K562 (cell line): ENCODE measurements at regions not wholly inside any gene's neighbourhood (a gene's known extent, or its start where the extent isn't known, plus 50 kb on each side); places are given as distances from the start of the nearest gene placed in this dataset.

Experiments used
- ATAC-seq: fragments of 200-7000 bp; cut with Tn5 transposase; 3 replicates; pipeline ENCODE4 v1.9.1; 2020; ENCODE audit warnings: moderate library complexity
- BruUV-seq: library from RNA; stranded (reverse); fragments of 400-500 nt; replicated peaks from 2 replicates; lab custom pipeline; 2021; lab: Mats Ljungman, UMichigan
- CTCF ChIA-PET: fragments of 300-600 bp; formaldehyde crosslinking; extraction: SDS; loops from one replicate; lab custom pipeline; 2021; ENCODE audit warnings: low intra/inter-chr PET ratio; lab: Yijun Ruan, JAX
- POLR2A ChIA-PET: fragments of 300-600, 350-650 bp; sonication (Branson Sonifier 250); formaldehyde crosslinking; extraction: SDS; loops from one replicate; lab custom pipeline; 2021; ENCODE audit warnings: antibody characterized with exemption, inconsistent platforms; lab: Yijun Ruan, JAX
- DNase-seq, 4 experiments: peaks; one replicate each; pipeline versions ENCODE4 v3.0.0 to v3.0.0-alpha.2; 2011 to 2018; ENCODE audit warnings: low spot score in 3 of 4, mixed read lengths in 3 of 4; ENCODE audit errors: extremely low read depth in 1 of 4
- FAIRE-seq: peaks from 2 replicates; lab custom pipeline; 2011; peaks lifted over from hg19 to GRCh38; lab: Jason Lieb, UNC
- H2AFZ ChIP-seq: 2 replicates; pipeline ENCODE4 v1.6.0; 2011; ENCODE audit warnings: low read depth, low read length, control low read depth, inconsistent platforms
- H3K27ac ChIP-seq: fragments of 200-600 bp; 3 replicates; pipeline ENCODE4 v1.8.0; 2011; ENCODE audit warnings: low read depth, mild to moderate bottlenecking, control low read depth, inconsistent platforms, low read length, moderate library complexity, mixed read lengths; ENCODE audit errors: extremely low read depth
- H3K27me3 ChIP-seq, 2 experiments: fragments of 300-600 bp in 1 of 2; 2 replicates in 1 of 2; 3 replicates in 1 of 2; pipeline versions ENCODE4 v1.6.0 to v1.8.0; 2011; ENCODE audit warnings: inconsistent platforms in 2 of 2, low read length in 2 of 2, mild to moderate bottlenecking in 1 of 2, mixed read lengths in 1 of 2, moderate library complexity in 1 of 2; ENCODE audit not compliant: control insufficient read depth in 2 of 2, insufficient read depth in 2 of 2
- H3K36me3 ChIP-seq: fragments of 300-600 bp; 3 replicates; pipeline ENCODE4 v1.8.0; 2011; ENCODE audit warnings: mild to moderate bottlenecking, low read length, inconsistent platforms; ENCODE audit not compliant: control insufficient read depth, insufficient read depth
- H3K4me1 ChIP-seq, 2 experiments: fragments of 200-600 bp in 1 of 2; replicated peaks in 1 of 2; 2 replicates in 1 of 2; 3 replicates in 1 of 2; pipeline versions ENCODE4 v1.5.1 to v1.8.0; 2011; ENCODE audit warnings: inconsistent platforms in 2 of 2, low read length in 2 of 2, mild to moderate bottlenecking in 1 of 2, mixed read lengths in 1 of 2, moderate library complexity in 1 of 2; ENCODE audit not compliant: control insufficient read depth in 2 of 2, insufficient read depth in 2 of 2
- H3K4me2 ChIP-seq: 2 replicates; pipeline ENCODE4 v1.6.1; 2011; ENCODE audit warnings: low read length, control low read depth, inconsistent platforms, mixed read lengths; ENCODE audit not compliant: insufficient read depth
- H3K4me3 ChIP-seq: fragments of 200-600 bp; sonication (generic), shearing (Covaris generic); 2 replicates; pipeline ENCODE4 v1.5.1; 2016; ENCODE audit warnings: control low read depth, inconsistent platforms
- H3K79me2 ChIP-seq: fragments of 200-600 bp; 3 replicates; pipeline ENCODE4 v1.8.0; 2011; ENCODE audit warnings: low read length, inconsistent platforms; ENCODE audit not compliant: control insufficient read depth, insufficient read depth
- H3K9ac ChIP-seq, 2 experiments: 2 replicates each; pipeline versions ENCODE4 v1.6.0 to v1.6.1; 2011; ENCODE audit warnings: low read depth in 2 of 2, low read length in 2 of 2, control low read depth in 1 of 2, inconsistent platforms in 1 of 2, mild to moderate bottlenecking in 1 of 2, mixed read lengths in 1 of 2; ENCODE audit not compliant: insufficient read depth in 1 of 2
- H3K9me1 ChIP-seq: one replicate; pipeline ENCODE4 v1.6.0; 2011; ENCODE audit warnings: inconsistent platforms, mild to moderate bottlenecking, low read length, moderate library complexity; ENCODE audit not compliant: control insufficient read depth, insufficient read depth
- H3K9me3 ChIP-seq: replicated peaks from 2 replicates; pipeline ENCODE4 v1.5.1; 2011; ENCODE audit warnings: low read depth, low read length, inconsistent platforms; ENCODE audit not compliant: control insufficient read depth, insufficient read depth
- H4K20me1 ChIP-seq: replicated peaks from 2 replicates; pipeline ENCODE4 v1.6.1; 2011; ENCODE audit warnings: low read length, inconsistent platforms, mixed read lengths; ENCODE audit not compliant: control insufficient read depth, insufficient read depth
- BCOR ChIP-seq: fragments of 450-650 bp; IDR thresholded peaks from 2 replicates; pipeline ENCODE4 v1.6.1; 2016
- CBX8 ChIP-seq: fragments of 200-600 bp; sonication (generic); IDR thresholded peaks from 2 replicates; pipeline ENCODE4 v1.6.1; 2012; ENCODE audit warnings: borderline replicate concordance, mixed run types, low read depth, mild to moderate bottlenecking, moderate library complexity, mixed read lengths, low read length, control low read depth, inconsistent platforms; ENCODE audit not compliant: poor library complexity, severe bottlenecking; ENCODE audit errors: extremely low read depth
- HDAC3 ChIP-seq: fragments of 450-650 bp; IDR thresholded peaks from 2 replicates; pipeline ENCODE4 v1.6.1; 2018; ENCODE audit warnings: borderline replicate concordance, mild to moderate bottlenecking, moderate library complexity; ENCODE audit not compliant: partially characterized antibody
- HEY1 ChIP-seq: fragments of 250-450 bp; sonication (Bioruptor Pico); IDR thresholded peaks from 2 replicates; pipeline ENCODE4 v1.5.0; 2020; ENCODE audit warnings: mild to moderate bottlenecking, moderate library complexity, borderline replicate concordance
- LEF1 ChIP-seq: fragments of 450-650 bp; IDR thresholded peaks from 2 replicates; pipeline ENCODE4 v1.6.1; 2016; ENCODE audit warnings: mild to moderate bottlenecking
- POLR2A ChIP-seq: fragments of 450-650 bp; conservative IDR thresholded peaks from 2 replicates; pipeline ENCODE4 v1.6.1; 2016
- PYGO2 ChIP-seq: fragments of 450-650 bp; IDR thresholded peaks from 2 replicates; pipeline ENCODE4 v1.6.1; 2016; ENCODE audit warnings: mild to moderate bottlenecking, missing genetic modification characterization, moderate library complexity, missing compliant biosample characterization
- RFX7 ChIP-seq: fragments of 250-450 bp; sonication (Bioruptor Pico); IDR thresholded peaks from 2 replicates; pipeline ENCODE4 v1.5.1; 2021; ENCODE audit warnings: mild to moderate bottlenecking
- SLC30A9 ChIP-seq: fragments of 250-450 bp; sonication (Bioruptor Pico); IDR thresholded peaks from 2 replicates; pipeline ENCODE4 v1.8.0; 2022; ENCODE audit warnings: mild to moderate bottlenecking, moderate library complexity
- SMAD4 ChIP-seq: fragments of 250-450 bp; sonication (Bioruptor Pico); conservative IDR thresholded peaks from 2 replicates; pipeline ENCODE4 v1.8.0; 2021; ENCODE audit warnings: inconsistent platforms, mild to moderate bottlenecking, moderate library complexity
- SMARCC2 ChIP-seq: fragments of 450-650 bp; IDR thresholded peaks from 2 replicates; pipeline ENCODE4 v1.6.1; 2017; ENCODE audit warnings: antibody characterized with exemption, moderate library complexity, mild to moderate bottlenecking, low read depth
- SOX6 ChIP-seq: fragments of 450-650 bp; IDR thresholded peaks from 2 replicates; pipeline ENCODE4 v1.6.1; 2014; ENCODE audit warnings: mild to moderate bottlenecking
- STAT5A ChIP-seq: IDR thresholded peaks from 2 replicates; pipeline ENCODE4 v1.6.1; 2012; ENCODE audit warnings: low read length, inconsistent platforms, borderline replicate concordance
- TBP ChIP-seq: optimal IDR thresholded peaks from 2 replicates; pipeline ENCODE3; 2011; ENCODE audit warnings: low read depth, low read length, improper control_type of control experiment
- ZNF134 ChIP-seq: fragments of 250-450 bp; sonication (Bioruptor Pico); conservative IDR thresholded peaks from 2 replicates; pipeline ENCODE4 v1.4.0; 2020
- WGBS: fragments of 100-300 bp; shearing (Covaris generic); methylation state at CpG from one replicate; pipeline ENCODE4 v1.1.6; 2016; ENCODE audit warnings: low coverage, mixed read lengths; ENCODE audit not compliant: insufficient coverage; ENCODE audit errors: missing lambda C conversion rate; 5-methylcytosine and 5-hydroxymethylcytosine counted together
- in situ Hi-C: fragments of 300-500 bp; cut with MboI; formaldehyde crosslinking; loops from 4 replicates; pipeline ENCODE4 v1.15.0; 2018; ENCODE audit warnings: inconsistent platforms, mixed read lengths
- intact Hi-C: fragments of 100-400 bp; cut with micrococcal nuclease; formaldehyde crosslinking; loops from 2 replicates; pipeline ENCODE4 v1.14.2; 2022
- TF ChIP-seq, protein P1 (sequence below): sonication (generic); formaldehyde crosslinking; IDR thresholded peaks from 2 replicates; pipeline ENCODE4 v1.8.1; 2023; ENCODE audit warnings: mild to moderate bottlenecking, missing genetic modification reagents
- TF ChIP-seq, protein P2 (sequence below): fragments of 250-450 bp; sonication (Bioruptor Pico); IDR thresholded peaks from 2 replicates; pipeline ENCODE4 v1.4.0; 2020

DNA sequence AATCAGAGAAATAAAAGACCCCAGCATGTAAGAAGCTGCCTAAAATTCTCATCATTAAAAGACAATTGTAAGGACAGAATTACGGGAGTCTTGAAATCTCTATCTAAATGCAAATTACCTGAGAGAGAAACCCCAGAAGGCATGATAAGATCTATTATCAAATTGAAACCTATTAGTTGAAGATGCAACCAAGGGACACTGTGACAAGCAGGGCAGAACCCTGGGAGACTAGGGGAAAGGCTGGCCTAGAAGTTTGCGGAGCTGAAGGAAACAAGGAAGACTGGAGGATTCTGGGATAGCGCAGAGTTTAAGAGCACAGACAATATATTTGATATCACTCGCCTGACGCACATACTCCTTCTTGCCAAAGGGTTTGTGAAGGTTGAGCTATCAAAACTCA lies 319.5 kb upstream of the CHAC2 start:
- Histone ChIP-seq H3K9ac (no peak overlapping the region), H3K4me2 (no peak overlapping the region), H3K4me3 (no peak overlapping the region), H3K27me3 (no peaks in the 10 kb centered on the region), H3K36me3 (no peaks in the 10 kb centered on the region), H3K27ac (no peak overlapping the region), H2AFZ (no peak overlapping the region), H4K20me1 (no peaks in the 10 kb centered on the region), H3K9me3 (no peaks in the 10 kb centered on the region), H3K4me1 (no peaks in the 10 kb centered on the region), H3K9me1 (no peaks in the 10 kb centered on the region), H3K79me2 (no peaks in the 10 kb centered on the region)
- intact Hi-C loops: no loop called here
- DNase-seq (no peak), FAIRE-seq (no peak), ATAC-seq (no peak)
- in situ Hi-C loops: no loop called here
- POLR2A ChIA-PET: no interaction called here
- no TSS peak for BruUV-seq
- WGBS: 4% methylated on average over 5 of the region's 5 CpGs
- CTCF ChIA-PET: no interaction called here
- TF ChIP-seq STAT5A (no peak), RFX7 (CRISPR knock-in tag) (no peak), TBP (no peak), BCOR (no peak), CBX8 (no peak), SMAD4 (CRISPR knock-in tag) (no peak), HEY1 (CRISPR knock-in tag) (no peak), POLR2A (no peak), PYGO2 (tag) (no peak), HDAC3 (no peak), SLC30A9 (CRISPR knock-in tag) (no peak), ZNF134 (CRISPR knock-in tag) (no peak), LEF1 (no peak), SOX6 (no peak), SMARCC2 (no peak)
- TF ChIP-seq, protein P1, sequence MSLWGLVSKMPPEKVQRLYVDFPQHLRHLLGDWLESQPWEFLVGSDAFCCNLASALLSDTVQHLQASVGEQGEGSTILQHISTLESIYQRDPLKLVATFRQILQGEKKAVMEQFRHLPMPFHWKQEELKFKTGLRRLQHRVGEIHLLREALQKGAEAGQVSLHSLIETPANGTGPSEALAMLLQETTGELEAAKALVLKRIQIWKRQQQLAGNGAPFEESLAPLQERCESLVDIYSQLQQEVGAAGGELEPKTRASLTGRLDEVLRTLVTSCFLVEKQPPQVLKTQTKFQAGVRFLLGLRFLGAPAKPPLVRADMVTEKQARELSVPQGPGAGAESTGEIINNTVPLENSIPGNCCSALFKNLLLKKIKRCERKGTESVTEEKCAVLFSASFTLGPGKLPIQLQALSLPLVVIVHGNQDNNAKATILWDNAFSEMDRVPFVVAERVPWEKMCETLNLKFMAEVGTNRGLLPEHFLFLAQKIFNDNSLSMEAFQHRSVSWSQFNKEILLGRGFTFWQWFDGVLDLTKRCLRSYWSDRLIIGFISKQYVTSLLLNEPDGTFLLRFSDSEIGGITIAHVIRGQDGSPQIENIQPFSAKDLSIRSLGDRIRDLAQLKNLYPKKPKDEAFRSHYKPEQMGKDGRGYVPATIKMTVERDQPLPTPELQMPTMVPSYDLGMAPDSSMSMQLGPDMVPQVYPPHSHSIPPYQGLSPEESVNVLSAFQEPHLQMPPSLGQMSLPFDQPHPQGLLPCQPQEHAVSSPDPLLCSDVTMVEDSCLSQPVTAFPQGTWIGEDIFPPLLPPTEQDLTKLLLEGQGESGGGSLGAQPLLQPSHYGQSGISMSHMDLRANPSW: no peak
- TF ChIP-seq, protein P2, sequence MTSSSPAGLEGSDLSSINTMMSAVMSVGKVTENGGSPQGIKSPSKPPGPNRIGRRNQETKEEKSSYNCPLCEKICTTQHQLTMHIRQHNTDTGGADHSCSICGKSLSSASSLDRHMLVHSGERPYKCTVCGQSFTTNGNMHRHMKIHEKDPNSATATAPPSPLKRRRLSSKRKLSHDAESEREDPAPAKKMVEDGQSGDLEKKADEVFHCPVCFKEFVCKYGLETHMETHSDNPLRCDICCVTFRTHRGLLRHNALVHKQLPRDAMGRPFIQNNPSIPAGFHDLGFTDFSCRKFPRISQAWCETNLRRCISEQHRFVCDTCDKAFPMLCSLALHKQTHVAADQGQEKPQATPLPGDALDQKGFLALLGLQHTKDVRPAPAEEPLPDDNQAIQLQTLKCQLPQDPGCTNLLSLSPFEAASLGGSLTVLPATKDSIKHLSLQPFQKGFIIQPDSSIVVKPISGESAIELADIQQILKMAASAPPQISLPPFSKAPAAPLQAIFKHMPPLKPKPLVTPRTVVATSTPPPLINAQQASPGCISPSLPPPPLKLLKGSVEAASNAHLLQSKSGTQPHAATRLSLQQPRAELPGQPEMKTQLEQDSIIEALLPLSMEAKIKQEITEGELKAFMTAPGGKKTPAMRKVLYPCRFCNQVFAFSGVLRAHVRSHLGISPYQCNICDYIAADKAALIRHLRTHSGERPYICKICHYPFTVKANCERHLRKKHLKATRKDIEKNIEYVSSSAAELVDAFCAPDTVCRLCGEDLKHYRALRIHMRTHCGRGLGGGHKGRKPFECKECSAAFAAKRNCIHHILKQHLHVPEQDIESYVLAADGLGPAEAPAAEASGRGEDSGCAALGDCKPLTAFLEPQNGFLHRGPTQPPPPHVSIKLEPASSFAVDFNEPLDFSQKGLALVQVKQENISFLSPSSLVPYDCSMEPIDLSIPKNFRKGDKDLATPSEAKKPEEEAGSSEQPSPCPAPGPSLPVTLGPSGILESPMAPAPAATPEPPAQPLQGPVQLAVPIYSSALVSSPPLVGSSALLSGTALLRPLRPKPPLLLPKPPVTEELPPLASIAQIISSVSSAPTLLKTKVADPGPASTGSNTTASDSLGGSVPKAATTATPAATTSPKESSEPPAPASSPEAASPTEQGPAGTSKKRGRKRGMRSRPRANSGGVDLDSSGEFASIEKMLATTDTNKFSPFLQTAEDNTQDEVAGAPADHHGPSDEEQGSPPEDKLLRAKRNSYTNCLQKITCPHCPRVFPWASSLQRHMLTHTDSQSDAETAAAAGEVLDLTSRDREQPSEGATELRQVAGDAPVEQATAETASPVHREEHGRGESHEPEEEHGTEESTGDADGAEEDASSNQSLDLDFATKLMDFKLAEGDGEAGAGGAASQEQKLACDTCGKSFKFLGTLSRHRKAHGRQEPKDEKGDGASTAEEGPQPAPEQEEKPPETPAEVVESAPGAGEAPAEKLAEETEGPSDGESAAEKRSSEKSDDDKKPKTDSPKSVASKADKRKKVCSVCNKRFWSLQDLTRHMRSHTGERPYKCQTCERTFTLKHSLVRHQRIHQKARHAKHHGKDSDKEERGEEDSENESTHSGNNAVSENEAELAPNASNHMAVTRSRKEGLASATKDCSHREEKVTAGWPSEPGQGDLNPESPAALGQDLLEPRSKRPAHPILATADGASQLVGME (CRISPR knock-in tag): no peak
